Tibial nerve (tissue), 4 donors: ENCODE measurements at regions not wholly inside any gene's neighbourhood (a gene's known extent, or its start where the extent isn't known, plus 50 kb on each side); places are given as distances from the start of the nearest gene placed in this dataset.
"Not testable (repeated sequence)": the region's sequence is repeated elsewhere in the genome, so short reads cannot be mapped to it uniquely, and the experiment has no call there.

Experiments
- CTCF ChIP-seq, 5 experiments: fragments of 200-600 bp in 3 of 5; fragments of 450-650 bp in 2 of 5; sonication (generic) in 3 of 5; IDR thresholded peaks; one replicate each; pipeline ENCODE4 v1.5.1; 2016 to 2019; ENCODE audit warnings: antibody characterized with exemption in 5 of 5, mild to moderate bottlenecking in 3 of 5, moderate library complexity in 2 of 5
- EP300 ChIP-seq, 2 donors: sonication (generic); formaldehyde crosslinking; IDR thresholded peaks; one replicate each; pipeline ENCODE4 v1.6.1; 2017; ENCODE audit warnings: antibody characterized with exemption in 2 of 2, mild to moderate bottlenecking in 1 of 2
- POLR2A ChIP-seq, 2 donors: fragments of 450-650 bp; IDR thresholded peaks; one replicate each; pipeline ENCODE4 v1.6.1; 2017; ENCODE audit warnings: antibody characterized with exemption in 2 of 2, mild to moderate bottlenecking in 2 of 2, moderate library complexity in 2 of 2

GRCh38 chr7:79767876-79768560 is 314.6 kb upstream of the MAGI2 start:
- TF ChIP-seq EP300, CTCF, POLR2A (IDR thresholded peaks at IDR 0.05): not testable (repeated sequence)
